ENCODE measurements at regions not wholly inside any gene's neighbourhood (a gene's known extent, or its start where the extent isn't known, plus 50 kb on each side); places are given as distances from the start of the nearest gene placed in this dataset.

GRCh38 chr7:41175435-41175834, 527.5 kb downstream of the INHBA start:
- no peak for TF ChIP-seq CTCF (conservative IDR thresholded peaks at IDR 0.05 in 1 of 2, IDR thresholded peaks at IDR 0.05 in 1 of 2; ENCODE audit: extremely low read depth in 1 of 2, insufficient read depth in 1 of 2, low read depth in 1 of 2, low read length in 2 of 2)
- TF ChIP-seq EZH2 (IDR thresholded peaks at IDR 0.05; ENCODE audit: borderline replicate concordance, low read length) = no peak
